ENCODE measurements at regions not wholly inside any gene's neighbourhood (a gene's known extent, or its start where the extent isn't known, plus 50 kb on each side); places are given as distances from the start of the nearest gene placed in this dataset.
"Not testable (repeated sequence)": the region's sequence is repeated elsewhere in the genome, so short reads cannot be mapped to it uniquely, and the experiment has no call there.

- ChIA-PET POLR2A (no interaction called here), CTCF (no interaction called here)
Measured at GRCh38 chr4:117893207-117893606, 141.1 kb upstream of the NDST3 start.

DNA sequence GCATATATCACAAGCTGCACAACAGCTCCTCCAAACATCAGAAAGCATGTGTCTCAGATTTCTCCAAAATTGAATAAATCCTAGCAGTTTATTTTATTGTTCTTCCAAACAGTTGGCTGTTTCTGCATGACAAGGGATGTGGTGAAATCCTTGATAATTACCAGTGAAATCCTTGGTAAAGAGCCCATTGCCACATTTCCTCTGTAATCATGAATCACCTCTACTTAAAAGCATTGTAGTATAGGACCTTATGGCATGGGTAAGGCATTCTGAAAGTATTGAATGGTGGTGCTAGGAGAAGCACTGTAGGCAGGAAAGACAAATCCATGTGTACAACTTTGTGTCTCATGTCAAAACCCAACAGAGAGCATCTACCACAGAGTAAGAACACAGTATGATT, 135.8 kb upstream of the NDST3 start:
- CTCF ChIA-PET: no interaction called here

GRCh38 chr4:117900832-117901231, 133.5 kb upstream of the NDST3 start:
- CTCF ChIA-PET: no interaction called here

More for the DNA sequence above, 135.8 kb upstream of the NDST3 start:
- POLR2A ChIA-PET: no interaction called here

GRCh38 chr4:117907646-117908045, 126.6 kb upstream of the NDST3 start:
- CTCF ChIA-PET: no interaction called here
- POLR2A ChIA-PET: no interaction called here

More at GRCh38 chr4:117900832-117901231, 133.5 kb upstream of the NDST3 start:
- POLR2A ChIA-PET: no interaction called here

DNA sequence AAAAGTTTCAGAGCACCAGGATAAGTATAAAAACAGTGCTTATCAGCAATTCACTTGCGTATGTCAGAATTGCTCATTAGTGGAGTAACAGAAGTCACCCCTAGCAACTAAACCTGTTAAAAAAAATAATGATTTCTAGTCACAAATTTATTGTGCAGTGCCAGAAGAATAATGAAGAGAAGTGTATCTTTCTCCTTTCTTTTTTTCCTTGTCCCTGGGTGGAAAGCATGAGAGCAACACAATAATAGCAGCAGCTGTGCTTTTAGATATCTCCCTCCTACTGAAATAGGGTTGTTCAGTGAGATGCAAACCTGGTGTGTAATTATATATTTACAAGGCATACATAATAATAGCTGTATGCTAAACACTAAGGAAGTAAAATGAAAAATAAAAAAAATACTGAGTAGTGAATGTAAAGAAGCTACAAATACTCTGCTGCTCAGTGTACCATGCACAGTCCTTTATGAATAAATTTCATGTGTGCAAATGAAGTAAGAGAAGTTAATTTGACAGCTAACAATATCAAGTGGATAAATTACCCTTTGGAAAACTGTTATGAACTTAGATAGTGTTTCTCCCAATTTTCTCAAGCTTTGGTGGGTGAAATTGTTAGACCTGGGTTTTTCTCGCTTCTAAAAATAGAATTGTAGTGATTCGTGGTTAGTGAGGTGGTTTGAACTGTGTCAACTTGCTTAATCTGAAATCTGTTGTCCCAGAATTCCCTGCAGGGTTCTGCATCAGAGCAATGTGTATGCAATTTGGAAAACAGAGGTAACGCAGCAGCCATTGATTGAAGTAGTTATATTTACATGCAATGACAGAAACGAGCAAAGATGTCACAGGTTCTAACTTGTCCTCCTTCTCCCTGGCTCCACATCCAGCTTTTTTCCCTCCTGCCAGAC, 125.7 kb upstream of the NDST3 start:
- CTCF ChIA-PET: no interaction called here
- POLR2A ChIA-PET: no interaction called here

DNA sequence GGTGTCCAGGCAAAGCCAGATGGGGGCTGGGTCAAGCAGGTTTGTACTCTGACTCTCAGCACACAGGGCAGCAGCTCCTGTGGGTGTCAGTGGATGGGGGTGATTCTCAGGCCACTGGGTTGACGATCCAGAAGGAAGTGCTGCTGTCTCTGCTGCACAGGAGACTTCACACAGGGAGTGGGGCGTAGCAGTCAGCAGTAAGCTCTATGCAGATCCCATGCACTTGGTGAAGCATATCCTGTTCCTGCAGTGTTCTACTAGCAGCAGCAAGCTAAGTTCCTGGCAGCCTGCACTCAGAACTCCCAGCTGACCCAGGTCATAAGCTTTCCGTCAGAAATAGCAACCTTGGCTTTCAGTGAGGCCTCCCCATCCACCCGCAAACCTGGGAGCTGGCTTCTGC, 117.6 kb upstream of the NDST3 start:
- ChIA-PET CTCF (no interaction called here), POLR2A (no interaction called here)

DNA sequence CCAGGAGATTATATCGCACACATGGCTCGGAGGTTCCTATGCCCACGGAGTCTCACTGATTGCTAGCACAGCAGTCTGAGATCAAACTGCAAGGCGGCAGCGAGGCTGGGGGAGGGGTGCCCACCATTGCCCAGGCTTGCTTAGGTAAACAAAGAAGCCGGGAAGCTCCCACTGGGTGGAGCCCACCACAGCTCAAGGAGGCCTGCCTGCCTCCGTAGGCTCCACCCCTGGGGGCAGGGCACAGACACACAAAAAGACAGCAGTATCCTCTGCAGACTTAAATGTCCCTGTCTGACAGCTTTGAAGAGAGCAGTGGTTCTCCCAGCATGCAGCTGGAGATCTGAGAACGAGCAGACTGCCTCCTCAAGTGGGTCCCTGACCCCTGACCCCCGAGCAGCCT, 112.0 kb upstream of the NDST3 start:
- CTCF ChIA-PET, POLR2A ChIA-PET: not testable (repeated sequence)

DNA sequence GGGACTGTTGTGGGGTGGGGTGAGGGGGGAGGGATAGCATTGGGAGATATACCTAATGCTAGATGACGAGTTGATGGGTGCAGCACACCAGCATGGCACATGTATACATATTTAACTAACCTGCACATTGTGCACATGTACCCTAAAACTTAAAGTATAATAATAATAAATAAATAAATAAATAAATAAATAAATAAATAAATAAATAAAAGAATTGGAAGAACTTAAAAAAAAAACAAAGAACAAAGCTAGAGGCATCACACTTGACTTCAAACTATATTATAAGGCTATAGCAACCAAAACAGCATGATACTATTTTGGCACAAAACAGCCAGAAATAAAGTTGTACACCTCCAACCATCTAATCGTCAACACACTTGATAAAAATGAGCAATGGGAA, 106.5 kb upstream of the NDST3 start:
- CTCF ChIA-PET, POLR2A ChIA-PET: not testable (repeated sequence)

DNA sequence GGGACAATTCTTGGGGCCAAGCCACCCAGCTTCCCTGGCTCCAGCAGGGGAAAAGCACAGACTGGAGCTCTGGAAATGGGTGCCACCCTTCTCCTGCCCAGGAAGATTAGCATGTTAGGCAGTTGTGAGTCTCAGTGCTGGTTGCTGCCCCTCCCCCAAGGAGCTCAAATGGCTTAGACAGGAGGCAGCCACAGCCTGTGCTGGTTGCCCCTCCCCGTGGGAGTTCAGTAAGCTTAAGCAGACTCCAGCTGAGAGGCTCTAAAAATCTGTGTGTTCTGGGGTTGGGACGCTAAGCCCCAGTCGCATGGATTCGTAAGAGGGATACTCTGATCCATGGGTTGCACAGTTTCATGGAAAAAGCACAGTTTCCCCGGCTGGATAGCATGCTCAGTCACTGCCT, 92.7 kb upstream of the NDST3 start:
- ChIA-PET POLR2A (no interaction called here), CTCF (no interaction called here)

DNA sequence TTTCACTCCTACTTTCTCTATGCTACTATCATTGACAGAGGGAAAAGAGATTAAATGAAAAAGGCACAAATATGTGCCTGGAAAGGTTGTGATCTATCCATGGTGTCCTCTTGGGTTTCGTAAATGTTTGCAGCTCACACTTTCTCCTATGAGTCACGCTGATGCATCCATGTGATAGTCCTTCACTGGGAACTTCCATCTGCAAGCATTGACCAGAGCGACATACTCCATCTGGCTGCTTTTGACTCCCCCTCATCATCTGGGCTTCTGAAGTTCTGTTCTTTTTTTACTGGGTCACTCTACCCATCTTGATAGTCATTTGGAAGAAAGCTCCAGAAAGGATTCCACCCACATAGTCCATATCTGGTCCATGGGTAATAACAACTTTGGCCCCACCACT, 84.7 kb upstream of the NDST3 start:
- POLR2A ChIA-PET: interaction anchor here (0.5 kb wide), 2 partner anchors 14 to 248 kb away, joined by 4 to 5 read pairs; no protein-coding TSS in a partner anchor
- CTCF ChIA-PET: no interaction called here

DNA sequence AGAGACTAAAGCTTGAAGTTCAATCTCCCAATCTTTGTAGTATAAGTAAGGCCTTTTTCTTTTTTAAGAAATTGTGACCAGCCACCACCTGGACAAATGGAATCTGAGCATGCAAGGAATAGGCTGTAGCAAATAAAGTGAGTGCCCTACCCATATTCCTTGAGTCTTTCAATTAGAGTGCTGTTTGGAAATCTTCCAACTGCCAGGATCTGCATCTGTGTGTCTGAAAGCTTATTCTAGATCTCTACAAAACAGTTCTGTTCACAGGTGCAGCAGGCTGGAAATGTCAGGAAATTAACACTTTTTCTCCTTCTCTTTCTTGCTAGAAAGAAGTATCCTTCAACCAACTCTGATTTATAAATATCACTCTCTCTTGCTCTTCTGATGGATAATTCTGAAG, 76.7 kb upstream of the NDST3 start:
- POLR2A ChIA-PET: no interaction called here
- CTCF ChIA-PET: no interaction called here

DNA sequence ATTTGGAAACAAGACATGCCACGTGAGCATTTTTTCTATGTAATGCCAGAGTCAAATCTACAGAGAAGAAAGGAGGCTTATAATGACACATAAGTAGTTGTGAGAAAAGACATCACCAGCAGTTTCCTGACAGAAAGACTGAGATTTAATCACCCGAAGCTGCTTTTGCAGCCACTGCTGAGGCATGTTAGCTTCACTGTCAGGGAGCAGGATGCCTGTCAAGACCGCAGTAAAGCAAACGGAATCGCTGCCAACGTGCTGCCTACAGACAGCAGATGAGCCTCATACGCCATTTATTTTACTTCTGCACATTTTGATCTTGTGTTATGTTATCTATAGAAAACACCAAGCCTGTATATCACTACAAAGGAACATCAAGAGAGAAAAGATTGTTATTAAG, 68.7 kb upstream of the NDST3 start:
- ChIA-PET CTCF (no interaction called here), POLR2A (no interaction called here)

DNA sequence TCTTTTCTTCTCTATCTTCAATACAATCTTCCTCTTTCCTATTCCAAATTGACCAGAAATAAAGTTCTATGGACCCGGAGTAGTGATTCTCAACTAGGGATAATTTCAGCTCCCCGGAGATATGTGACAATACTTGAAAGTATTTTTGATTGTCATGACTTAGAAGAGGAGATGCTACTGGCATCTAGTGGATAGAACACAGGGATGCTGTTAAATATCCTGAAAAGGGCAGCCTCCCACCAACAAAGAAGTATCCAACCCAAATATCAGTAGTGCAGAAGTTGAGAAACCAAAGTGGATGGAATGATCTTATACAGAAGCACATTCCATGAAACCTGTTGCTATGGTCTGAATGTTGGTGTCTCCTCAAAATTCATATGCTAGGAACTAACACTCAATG, 65.7 kb upstream of the NDST3 start:
- POLR2A ChIA-PET: no interaction called here
- CTCF ChIA-PET: no interaction called here

DNA sequence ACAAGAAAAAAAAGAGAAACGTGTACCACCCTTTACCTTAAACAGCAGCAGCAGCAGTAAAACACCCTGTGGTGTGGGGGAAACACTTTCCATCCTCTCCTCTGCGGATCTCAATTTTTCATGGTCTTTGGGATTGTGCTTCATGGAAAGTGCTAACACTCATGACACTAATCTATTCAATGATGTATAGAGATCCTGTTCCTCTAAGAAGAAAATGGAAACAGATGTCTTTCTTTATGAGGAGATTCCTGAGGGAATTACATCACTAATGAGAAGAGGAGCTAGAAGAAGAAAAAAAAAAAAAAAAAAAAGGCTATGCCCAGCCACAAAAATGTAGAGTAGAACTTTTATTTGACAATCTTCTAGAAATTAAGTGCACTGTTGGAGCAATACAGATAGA, 62.9 kb upstream of the NDST3 start:
- POLR2A ChIA-PET: no interaction called here
- CTCF ChIA-PET: no interaction called here

DNA sequence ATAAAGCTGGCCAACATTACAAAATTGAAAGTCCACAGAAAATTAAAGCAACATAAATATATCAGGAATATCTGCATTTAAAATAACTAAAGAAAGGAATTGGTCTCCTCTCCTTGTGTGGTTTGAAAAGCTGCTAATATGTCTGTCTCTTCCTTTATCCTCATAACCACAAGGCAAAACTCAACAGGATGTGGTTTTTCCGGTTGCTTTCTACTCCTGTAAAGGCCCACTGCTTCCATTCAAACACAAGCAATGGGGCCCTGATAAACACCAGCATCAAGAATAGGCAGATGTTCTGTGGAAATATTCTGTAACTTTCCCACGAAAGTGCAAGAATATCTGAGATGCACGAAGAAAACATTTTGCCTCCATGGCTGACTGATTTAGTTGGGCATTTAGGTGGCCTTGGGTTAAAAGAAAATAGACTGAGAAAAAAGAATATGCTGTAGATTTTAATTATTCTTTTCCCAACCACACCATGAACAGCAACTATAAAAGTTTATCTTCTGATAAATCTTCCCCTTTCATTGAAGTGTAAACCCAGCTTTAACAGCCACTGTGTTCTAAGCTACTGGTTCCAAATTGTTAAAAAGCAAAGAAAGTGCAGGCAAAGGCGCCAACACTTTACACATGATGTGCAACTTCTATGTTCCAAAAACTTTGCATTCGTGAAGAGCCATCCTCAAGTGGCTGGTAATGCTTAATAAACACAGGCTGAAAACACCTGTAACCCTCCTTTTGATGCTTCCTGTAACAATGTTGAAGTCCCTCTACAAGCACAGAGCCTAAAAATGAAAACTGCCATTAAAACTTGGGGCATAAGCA, 50.5 kb upstream of the NDST3 start:
- POLR2A ChIA-PET: no interaction called here

DNA sequence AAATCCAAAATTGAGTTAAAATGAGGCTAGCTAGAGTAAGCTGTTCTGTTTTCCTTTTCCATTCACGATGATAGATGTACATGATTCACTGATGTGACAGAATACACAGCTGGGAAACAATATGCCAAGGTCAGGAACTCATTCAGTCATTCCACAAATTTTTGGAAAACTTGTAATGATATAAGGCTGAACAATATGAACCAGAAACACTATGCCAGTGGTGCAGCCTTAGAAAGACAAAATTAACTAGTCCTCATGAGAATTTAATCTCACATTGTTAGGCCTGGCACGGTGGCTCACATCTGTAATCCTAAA, 50.0 kb upstream of the NDST3 start:
- ChIA-PET POLR2A (no interaction called here), CTCF (no interaction called here)

More for the DNA sequence above, 50.5 kb upstream of the NDST3 start:
- CTCF ChIA-PET: no interaction called here

All from activated CD8-positive, alpha-beta memory T cell treated with anti-CD3 and anti-CD28 coated beads for 36 hours (primary cell).